ENCODE measurements at regions not wholly inside any gene's neighbourhood (a gene's known extent, or its start where the extent isn't known, plus 50 kb on each side); places are given as distances from the start of the nearest gene placed in this dataset.

- no peak for TF ChIP-seq ZBTB33 (IDR thresholded peaks at IDR 0.05)
- TF ChIP-seq CREB1 (IDR thresholded peaks at IDR 0.05; ENCODE audit: low read depth): no peak
- TF ChIP-seq HDAC2 (IDR thresholded peaks at IDR 0.05): no peak
- TF ChIP-seq ASH2L (IDR thresholded peaks at IDR 0.05; ENCODE audit: borderline replicate concordance, low read depth): no peak
- TF ChIP-seq, protein P1, sequence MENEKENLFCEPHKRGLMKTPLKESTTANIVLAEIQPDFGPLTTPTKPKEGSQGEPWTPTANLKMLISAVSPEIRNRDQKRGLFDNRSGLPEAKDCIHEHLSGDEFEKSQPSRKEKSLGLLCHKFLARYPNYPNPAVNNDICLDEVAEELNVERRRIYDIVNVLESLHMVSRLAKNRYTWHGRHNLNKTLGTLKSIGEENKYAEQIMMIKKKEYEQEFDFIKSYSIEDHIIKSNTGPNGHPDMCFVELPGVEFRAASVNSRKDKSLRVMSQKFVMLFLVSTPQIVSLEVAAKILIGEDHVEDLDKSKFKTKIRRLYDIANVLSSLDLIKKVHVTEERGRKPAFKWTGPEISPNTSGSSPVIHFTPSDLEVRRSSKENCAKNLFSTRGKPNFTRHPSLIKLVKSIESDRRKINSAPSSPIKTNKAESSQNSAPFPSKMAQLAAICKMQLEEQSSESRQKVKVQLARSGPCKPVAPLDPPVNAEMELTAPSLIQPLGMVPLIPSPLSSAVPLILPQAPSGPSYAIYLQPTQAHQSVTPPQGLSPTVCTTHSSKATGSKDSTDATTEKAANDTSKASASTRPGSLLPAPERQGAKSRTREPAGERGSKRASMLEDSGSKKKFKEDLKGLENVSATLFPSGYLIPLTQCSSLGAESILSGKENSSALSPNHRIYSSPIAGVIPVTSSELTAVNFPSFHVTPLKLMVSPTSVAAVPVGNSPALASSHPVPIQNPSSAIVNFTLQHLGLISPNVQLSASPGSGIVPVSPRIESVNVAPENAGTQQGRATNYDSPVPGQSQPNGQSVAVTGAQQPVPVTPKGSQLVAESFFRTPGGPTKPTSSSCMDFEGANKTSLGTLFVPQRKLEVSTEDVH (IDR thresholded peaks at IDR 0.05; ENCODE audit: low read depth, partially characterized antibody): no peak
- TF ChIP-seq CBFB (IDR thresholded peaks at IDR 0.05; ENCODE audit: low read depth): no peak
- TF ChIP-seq SMAD1 (IDR thresholded peaks at IDR 0.05; ENCODE audit: low read depth, partially characterized antibody): no peak
These were observed 57.2 kb upstream of the LPAR1 start (continued) for GRCh38 chr9:111095441-111095840.

- no peaks in the 10 kb centered on the region for H3K4me1 ChIP-seq (ENCODE audit: control insufficient read depth, insufficient read depth, low read length)
- H3K27ac ChIP-seq (ENCODE audit: control insufficient read depth, insufficient read depth): no peak overlapping the region
- no peak overlapping the region for H3K9ac ChIP-seq (ENCODE audit: control insufficient read depth, insufficient read depth, low read length)
- no peak overlapping the region for H3K4me3 ChIP-seq
- ChIA-PET SMC1A (ENCODE audit: uncharacterized antibody, unreplicated experiment) (no interaction called here), CTCF (interaction anchor here (1.4 kb wide), 1 partner anchor 11 kb away, joined by 3 read pairs; no protein-coding TSS in a partner anchor), RAD21 (ENCODE audit: unreplicated experiment) (interaction anchor here (0.6 kb wide), 2 partner anchors 32 to 191 kb away, joined by 3 to 4 read pairs; no protein-coding TSS in a partner anchor), POLR2A (interaction anchor here (0.6 kb wide), 1 partner anchor 185 kb away, joined by 5 read pairs; no protein-coding TSS in a partner anchor)
- intact Hi-C loops (cut with micrococcal nuclease; ENCODE audit: unreplicated experiment) (no loop called here), in situ Hi-C loops (cut with MboI) (no loop called here)
- H3K9me3 ChIP-seq (replicated peaks; ENCODE audit: control insufficient read depth, insufficient read depth, low read length): no peaks in the 10 kb centered on the region
- no peak overlapping the region for H3K4me2 ChIP-seq (ENCODE audit: control insufficient read depth, insufficient read depth)
- FAIRE-seq: no peak
- TF ChIP-seq ZZZ3 (IDR thresholded peaks at IDR 0.05; ENCODE audit: control insufficient read depth, insufficient read length, low read depth) (no peak), TBL1XR1 (IDR thresholded peaks at IDR 0.05; ENCODE audit: low read depth, low read length) (no peak), PAX5 (IDR thresholded peaks at IDR 0.05; ENCODE audit: borderline replicate concordance, low read depth, low read length) (no peak), EGR1 (IDR thresholded peaks at IDR 0.05; ENCODE audit: borderline replicate concordance in 1 of 2, low read depth in 2 of 2, low read length in 2 of 2) (no peak), ELK1 (IDR thresholded peaks at IDR 0.05; ENCODE audit: low read depth, low read length) (no peak)
- TF ChIP-seq, protein P2, sequence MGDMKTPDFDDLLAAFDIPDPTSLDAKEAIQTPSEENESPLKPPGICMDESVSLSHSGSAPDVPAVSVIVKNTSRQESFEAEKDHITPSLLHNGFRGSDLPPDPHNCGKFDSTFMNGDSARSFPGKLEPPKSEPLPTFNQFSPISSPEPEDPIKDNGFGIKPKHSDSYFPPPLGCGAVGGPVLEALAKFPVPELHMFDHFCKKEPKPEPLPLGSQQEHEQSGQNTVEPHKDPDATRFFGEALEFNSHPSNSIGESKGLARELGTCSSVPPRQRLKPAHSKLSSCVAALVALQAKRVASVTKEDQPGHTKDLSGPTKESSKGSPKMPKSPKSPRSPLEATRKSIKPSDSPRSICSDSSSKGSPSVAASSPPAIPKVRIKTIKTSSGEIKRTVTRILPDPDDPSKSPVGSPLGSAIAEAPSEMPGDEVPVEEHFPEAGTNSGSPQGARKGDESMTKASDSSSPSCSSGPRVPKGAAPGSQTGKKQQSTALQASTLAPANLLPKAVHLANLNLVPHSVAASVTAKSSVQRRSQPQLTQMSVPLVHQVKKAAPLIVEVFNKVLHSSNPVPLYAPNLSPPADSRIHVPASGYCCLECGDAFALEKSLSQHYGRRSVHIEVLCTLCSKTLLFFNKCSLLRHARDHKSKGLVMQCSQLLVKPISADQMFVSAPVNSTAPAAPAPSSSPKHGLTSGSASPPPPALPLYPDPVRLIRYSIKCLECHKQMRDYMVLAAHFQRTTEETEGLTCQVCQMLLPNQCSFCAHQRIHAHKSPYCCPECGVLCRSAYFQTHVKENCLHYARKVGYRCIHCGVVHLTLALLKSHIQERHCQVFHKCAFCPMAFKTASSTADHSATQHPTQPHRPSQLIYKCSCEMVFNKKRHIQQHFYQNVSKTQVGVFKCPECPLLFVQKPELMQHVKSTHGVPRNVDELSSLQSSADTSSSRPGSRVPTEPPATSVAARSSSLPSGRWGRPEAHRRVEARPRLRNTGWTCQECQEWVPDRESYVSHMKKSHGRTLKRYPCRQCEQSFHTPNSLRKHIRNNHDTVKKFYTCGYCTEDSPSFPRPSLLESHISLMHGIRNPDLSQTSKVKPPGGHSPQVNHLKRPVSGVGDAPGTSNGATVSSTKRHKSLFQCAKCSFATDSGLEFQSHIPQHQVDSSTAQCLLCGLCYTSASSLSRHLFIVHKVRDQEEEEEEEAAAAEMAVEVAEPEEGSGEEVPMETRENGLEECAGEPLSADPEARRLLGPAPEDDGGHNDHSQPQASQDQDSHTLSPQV (IDR thresholded peaks at IDR 0.05): no peak
- DNase-seq (ENCODE audit: low read depth, low spot score): no peak
- no TSS peak for BruUV-seq (replicated peaks)
- no peak overlapping the region for H2AFZ ChIP-seq (ENCODE audit: control insufficient read depth, low read depth, low read length)
- H4K20me1 ChIP-seq (ENCODE audit: control insufficient read depth, insufficient read depth): no peaks in the 10 kb centered on the region
- H3K36me3 ChIP-seq (ENCODE audit: control insufficient read depth in 2 of 2, insufficient read depth in 2 of 2, low read length in 1 of 2): no peaks in the 10 kb centered on the region
- no peaks in the 10 kb centered on the region for H3K27me3 ChIP-seq (replicated peaks in 1 of 2; ENCODE audit: control insufficient read depth in 2 of 2, insufficient read depth in 2 of 2, low read length in 1 of 2)
- ATAC-seq: no peak; the same call in 2 of the 3 replicates
- H3K79me2 ChIP-seq (ENCODE audit: control insufficient read depth, insufficient read depth, low read length): no peaks in the 10 kb centered on the region
These were observed 56.7 kb upstream of the LPAR1 start for GRCh38 chr9:111094958-111095357.

Measured in GM12878 (cell line).